ENCODE measurements at regions not wholly inside any gene's neighbourhood (a gene's known extent, or its start where the extent isn't known, plus 50 kb on each side); places are given as distances from the start of the nearest gene placed in this dataset.

DNA sequence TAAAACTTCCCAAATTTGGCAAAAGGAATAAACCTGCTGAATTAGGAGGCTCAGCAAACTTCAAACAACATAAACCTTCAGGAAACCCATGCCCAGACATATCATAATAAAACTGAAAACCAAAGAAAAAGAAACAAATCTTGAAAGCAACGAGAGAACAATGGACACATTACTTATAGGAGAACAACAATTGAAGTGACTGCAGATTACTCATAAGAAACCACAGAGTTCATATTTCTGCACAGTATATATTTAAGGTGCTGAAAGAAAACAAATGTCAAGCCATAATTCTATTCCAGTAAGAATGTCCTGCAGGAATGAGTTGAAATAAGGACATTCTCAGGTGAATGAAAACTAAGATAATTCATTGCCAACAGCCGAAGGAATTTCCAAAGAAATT is 80.8 kb upstream of the PROK2 start:
- Histone ChIP-seq H2BK5ac (ENCODE audit: low read depth, low read length) (no peak overlapping the region), H3K23ac (ENCODE audit: insufficient read length) (no peak overlapping the region), H2BK120ac (replicated peaks; ENCODE audit: low read depth, low read length) (no peak overlapping the region), H2AK5ac (ENCODE audit: low read depth, low read length) (no peak overlapping the region), H4K20me1 (replicated peaks in 1 of 2; ENCODE audit: control insufficient read depth in 1 of 2, insufficient read depth in 2 of 2, low read length in 2 of 2) (no peaks in the 10 kb centered on the region), H2AFZ (ENCODE audit: low read length) (no peak overlapping the region), H3K9ac (replicated peaks in 1 of 4; ENCODE audit: extremely low read depth in 1 of 4, low read depth in 3 of 4, low read length in 3 of 4) (no peak overlapping the region), H3K4ac (replicated peaks; ENCODE audit: insufficient read length, low read depth, low read length) (no peak overlapping the region), H3K9me3 (ENCODE audit: insufficient read depth in 2 of 2, low read depth in 1 of 2, low read length in 1 of 2) (no peaks in the 10 kb centered on the region), H4K5ac (ENCODE audit: insufficient read length, low read depth, low read length) (no peak overlapping the region), H2BK12ac (ENCODE audit: low read depth, low read length) (no peak overlapping the region), H3K27me3 (replicated peaks in 1 of 4; ENCODE audit: control insufficient read depth in 3 of 4, extremely low read depth in 1 of 4, insufficient read depth in 3 of 4, low read length in 3 of 4) (no peaks in the 10 kb centered on the region), H4K8ac (ENCODE audit: extremely low read depth, insufficient read depth, low read length) (no peak overlapping the region), H3K14ac (ENCODE audit: insufficient read length) (no peak overlapping the region), H3K27ac (ENCODE audit: low read depth, low read length) (no peak overlapping the region), H3K4me1 (replicated peaks in 1 of 4; ENCODE audit: control insufficient read depth in 3 of 4, insufficient read depth in 4 of 4, low read length in 3 of 4) (peaks cover 4 to 12% (median 7%) of the 10 kb centered on the region in 4 experiments; a peak in 6 of 7 replicates), H3K36me3 (ENCODE audit: control insufficient read depth in 2 of 4, insufficient read depth in 4 of 4, low read length in 3 of 4) (no peaks in the 10 kb centered on the region; a peak in 1 of 8 replicates), H2BK20ac (ENCODE audit: low read length) (no peak overlapping the region), H3K4me2 (ENCODE audit: insufficient read depth in 1 of 2, low read depth in 2 of 2, low read length in 2 of 2) (no peak overlapping the region), H3K23me2 (ENCODE audit: low read depth, low read length) (no peaks in the 10 kb centered on the region), H3K79me1 (ENCODE audit: low read depth, low read length) (no peaks in the 10 kb centered on the region), H2BK15ac (ENCODE audit: low read length) (no peak overlapping the region), H3K4me3 (ENCODE audit: extremely low read depth in 1 of 4, insufficient read depth in 2 of 4, low read depth in 3 of 4, low read length in 4 of 4) (no peak overlapping the region), H3K18ac (ENCODE audit: extremely low read depth, low read length) (no peak overlapping the region), H3K79me2 (ENCODE audit: control insufficient read depth in 1 of 2, insufficient read depth in 2 of 2, low read length in 2 of 2) (no peaks in the 10 kb centered on the region), H3K56ac (replicated peaks; ENCODE audit: insufficient read length, low read depth, low read length) (no peak overlapping the region), H4K91ac (replicated peaks; ENCODE audit: insufficient read length, low read length) (no peak overlapping the region)
- WGBS, 2 experiments (ENCODE audit: extremely low coverage in 1 of 2, insufficient coverage in 1 of 2, insufficient read length in 1 of 2, insufficient replicate concordance in 2 of 2, low coverage in 1 of 2, low lambda C conversion rate in 2 of 2, missing lambda C conversion rate in 1 of 2): 73% methylated on average over 2 of the region's 2 CpGs; no CpG with 5 or more reads in 1 of the 2 experiments
- FAIRE-seq (no peak), DNase-seq (ENCODE audit: low read depth in 1 of 2, low spot score in 2 of 2) (no peak)
- POLR2A ChIA-PET (ENCODE audit: partially characterized antibody): no interaction called here
- CTCF ChIA-PET (ENCODE audit: partially characterized antibody): interaction anchor here (1.1 to 2.3 kb wide), 2 partner anchors 10 to 136 kb away, joined by 5 to 15 read pairs; no protein-coding TSS in a partner anchor
- TF ChIP-seq ZNF274 (IDR thresholded peaks at IDR 0.05; ENCODE audit: borderline replicate concordance, extremely low read depth, low read length) (no peak), KDM1A (IDR thresholded peaks at IDR 0.05; ENCODE audit: borderline replicate concordance, low read length) (no peak), NRF1 (IDR thresholded peaks at IDR 0.05; ENCODE audit: low read depth, low read length) (no peak), TCF12 (IDR thresholded peaks at IDR 0.05; ENCODE audit: low read depth, low read length) (no peak)

All from H1 (cell line).